RPMI7951 (cell line): ENCODE measurements at regions not wholly inside any gene's neighbourhood (a gene's known extent, or its start where the extent isn't known, plus 50 kb on each side); places are given as distances from the start of the nearest gene placed in this dataset.

ENCODE experiments used
- DNase-seq: peaks from one replicate; pipeline ENCODE4 v3.0.0-alpha.2; 2012; ENCODE audit warnings: low read depth

DNA sequence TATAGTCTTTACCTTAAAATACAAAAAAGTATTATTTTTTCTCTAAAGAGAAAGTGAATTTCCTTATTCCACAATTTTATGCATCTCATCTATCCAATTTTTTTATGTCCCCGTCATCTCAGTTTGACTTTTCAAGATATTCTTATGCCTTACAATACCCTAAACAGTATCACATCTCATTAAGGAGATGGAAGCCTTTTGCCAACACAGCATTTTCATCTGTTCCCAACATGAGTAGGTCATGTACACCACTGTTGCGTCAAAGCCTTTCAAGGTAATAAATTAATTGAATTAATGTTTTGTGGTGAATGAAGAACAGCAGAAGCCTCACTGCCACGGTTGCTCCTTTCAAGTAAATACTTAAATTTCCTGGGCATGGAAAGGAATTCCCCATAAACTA, 299.4 kb downstream of the EPHA4 start:
- no peak for DNase-seq

- no peak for DNase-seq
These were observed 296.1 kb downstream of the EPHA4 start for GRCh38 chr2:221276033-221276432.

DNA sequence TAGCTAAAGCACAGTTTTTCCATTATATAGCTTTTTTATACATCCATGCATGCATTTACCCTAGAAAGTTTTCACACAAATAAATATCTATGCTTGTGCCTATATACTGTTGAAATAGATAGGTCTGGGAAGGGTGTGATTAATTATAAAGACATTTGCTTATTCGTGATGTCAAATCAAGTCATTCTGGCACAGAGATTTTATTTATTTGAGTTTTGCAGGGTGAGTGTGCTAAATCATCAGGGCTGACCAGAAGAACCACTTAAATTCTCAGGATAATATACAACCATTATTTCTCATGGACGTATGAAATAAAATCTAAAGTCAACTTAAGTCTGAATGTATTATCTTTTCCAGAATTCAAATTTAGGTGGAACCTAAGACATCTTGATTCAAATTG, 295.5 kb downstream of the EPHA4 start:
- DNase-seq: no peak

DNA sequence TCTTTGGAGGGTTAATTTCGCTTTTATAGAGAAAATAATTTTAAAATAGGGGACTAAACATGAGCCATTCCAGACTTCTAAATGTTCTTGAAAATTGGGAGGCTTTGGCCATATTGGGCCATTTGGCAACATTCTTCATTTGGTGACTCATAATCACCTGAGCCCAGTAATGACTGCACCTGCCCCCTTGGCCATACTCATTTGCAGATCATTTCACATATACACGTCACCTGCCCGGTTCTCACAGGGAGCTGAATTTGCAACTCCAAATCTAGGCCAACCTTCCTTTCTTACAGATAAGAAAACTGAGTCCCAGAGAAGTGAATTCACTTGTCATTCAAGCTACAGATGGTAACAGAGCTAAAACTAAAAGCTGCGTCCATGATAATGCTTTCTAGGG, 289.7 kb downstream of the EPHA4 start:
- no peak for DNase-seq

DNA sequence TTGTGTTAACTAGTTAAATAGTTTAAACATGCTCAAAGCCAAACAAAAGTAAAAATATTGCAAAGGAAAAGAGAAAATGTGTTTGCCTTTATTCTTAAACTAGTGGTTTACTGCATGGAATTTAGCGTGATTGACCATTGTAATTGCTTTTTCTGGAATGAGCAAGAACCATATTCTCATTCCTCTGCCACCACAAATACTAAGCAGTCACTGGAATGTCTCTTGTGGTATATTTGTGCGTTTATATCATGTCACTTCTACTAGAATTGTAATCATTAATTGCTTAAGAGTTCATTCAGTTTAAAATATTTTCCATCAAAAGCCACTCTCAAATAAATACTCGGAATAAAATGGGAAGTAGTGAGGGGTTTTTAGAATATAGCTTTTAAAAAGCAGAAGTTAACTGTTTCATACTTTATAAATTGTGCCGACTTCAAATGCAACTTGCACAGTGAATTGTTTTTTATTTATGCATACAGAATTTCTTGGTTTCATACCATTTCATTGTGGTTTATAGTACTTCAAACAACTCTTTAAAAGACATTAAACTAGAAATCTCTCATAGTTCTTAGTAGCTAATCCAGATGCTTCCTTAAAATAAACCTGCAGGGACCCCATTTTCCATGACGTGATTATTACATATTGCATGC, 288.1 kb downstream of the EPHA4 start:
- DNase-seq: peak; percentile 28

- no peak for DNase-seq
These were observed 287.0 kb downstream of the EPHA4 start for GRCh38 chr2:221285148-221285547.

GRCh38 chr2:221286406-221286805, 285.7 kb downstream of the EPHA4 start:
- DNase-seq: no peak

DNA sequence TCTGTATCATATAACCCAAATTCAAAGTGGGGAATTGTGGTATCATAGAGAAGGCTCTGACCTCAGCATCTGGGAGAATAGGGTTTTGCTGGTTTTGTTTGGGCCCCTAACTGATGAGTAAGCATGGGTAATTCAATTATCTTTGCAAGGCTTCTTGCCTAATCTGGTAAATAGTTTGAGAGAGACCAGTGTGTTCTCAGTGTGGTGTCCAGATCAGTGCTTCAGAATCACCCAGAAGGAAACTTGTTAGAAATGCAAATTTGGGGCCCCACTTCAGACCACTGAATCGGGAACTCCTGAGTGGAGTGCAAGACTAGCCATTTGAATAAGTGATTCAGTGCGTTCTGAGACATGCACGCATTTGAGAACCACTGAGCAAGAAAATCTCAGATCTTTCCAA, 282.7 kb downstream of the EPHA4 start:
- peak; percentile 25 for DNase-seq

DNA sequence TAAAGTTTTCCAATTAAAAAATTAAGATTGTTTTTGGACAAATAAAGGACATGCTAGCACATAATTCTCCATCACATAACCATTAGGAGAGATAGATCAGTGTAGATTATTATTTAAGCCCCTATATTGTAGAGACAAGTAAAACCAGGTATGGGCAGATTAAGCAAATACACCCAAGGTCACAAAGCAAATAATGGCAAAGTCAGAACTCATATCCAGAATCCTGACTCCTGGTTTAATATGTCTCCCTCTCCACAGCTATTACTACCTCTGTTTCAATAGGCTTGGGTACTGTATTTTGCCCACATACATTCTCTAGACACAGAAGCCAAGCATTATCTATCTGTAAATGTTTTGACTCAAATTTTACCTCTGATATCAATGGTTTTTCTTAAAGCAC, 282.3 kb downstream of the EPHA4 start:
- DNase-seq: no peak

DNA sequence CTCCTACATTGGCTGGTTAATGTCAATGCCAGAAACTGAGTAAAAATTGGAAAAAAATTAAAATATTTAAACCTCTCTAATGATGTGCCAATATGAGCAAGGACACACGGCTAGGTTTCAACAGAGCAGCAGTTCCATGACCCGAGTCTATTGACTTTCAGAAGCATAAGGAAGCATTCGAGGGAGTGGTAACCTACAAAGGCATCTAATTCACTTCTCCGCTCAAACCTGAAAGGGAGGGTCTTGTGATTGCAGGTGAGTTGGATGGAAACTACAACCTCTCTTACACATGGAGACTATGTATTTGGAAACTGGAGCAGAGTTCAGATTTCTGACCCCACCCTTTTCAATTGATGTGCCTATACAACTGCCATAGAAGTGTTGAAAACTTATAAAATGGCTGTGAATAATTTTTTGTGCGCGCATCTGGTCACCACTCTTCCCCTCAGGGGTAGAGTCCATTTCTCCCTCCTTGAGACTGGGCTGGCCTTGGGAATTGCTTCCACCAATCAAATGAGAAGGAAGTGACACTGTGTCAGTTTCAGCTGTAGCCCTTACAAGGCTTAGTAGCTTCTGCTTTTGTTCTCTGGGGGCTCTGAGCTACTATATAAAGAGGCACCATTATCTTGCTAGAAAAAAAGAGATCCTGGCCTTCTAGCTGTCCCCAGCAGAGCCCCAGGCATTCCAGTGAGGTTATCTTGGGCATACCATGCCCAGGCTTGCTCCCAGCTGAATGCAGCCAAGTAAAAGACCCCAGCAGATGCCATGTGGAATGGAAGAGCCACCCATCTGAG, 278.0 kb downstream of the EPHA4 start:
- DNase-seq: no peak

- DNase-seq: no peak
These were observed 267.2 kb downstream of the EPHA4 start for GRCh38 chr2:221304916-221305315.

DNA sequence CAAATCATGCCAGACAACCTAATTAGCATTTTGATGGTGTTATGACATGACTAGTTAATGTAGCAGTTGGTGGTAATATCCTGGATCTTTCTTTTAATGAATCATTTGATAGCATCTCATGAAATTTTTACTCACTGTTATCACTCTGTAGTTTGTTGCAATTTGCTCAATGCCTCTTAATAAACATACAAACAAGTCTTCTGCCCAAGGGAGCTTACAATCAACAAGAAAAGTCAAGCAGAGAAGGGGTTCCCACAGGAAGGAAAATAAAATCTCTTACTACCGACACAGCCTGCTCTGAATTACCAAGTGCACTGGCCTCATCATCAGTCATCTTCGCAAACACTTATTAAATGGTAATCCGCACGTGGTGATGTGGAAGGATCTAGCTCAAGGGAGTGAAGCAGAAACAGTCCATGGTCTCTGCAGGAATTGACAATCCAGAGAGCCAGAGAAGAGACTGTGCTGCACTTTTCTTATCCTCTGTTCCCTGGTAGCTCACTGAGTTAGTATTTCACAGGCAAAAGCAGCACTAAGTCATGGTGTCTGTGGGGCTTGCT, 263.5 kb downstream of the EPHA4 start:
- no peak for DNase-seq

DNA sequence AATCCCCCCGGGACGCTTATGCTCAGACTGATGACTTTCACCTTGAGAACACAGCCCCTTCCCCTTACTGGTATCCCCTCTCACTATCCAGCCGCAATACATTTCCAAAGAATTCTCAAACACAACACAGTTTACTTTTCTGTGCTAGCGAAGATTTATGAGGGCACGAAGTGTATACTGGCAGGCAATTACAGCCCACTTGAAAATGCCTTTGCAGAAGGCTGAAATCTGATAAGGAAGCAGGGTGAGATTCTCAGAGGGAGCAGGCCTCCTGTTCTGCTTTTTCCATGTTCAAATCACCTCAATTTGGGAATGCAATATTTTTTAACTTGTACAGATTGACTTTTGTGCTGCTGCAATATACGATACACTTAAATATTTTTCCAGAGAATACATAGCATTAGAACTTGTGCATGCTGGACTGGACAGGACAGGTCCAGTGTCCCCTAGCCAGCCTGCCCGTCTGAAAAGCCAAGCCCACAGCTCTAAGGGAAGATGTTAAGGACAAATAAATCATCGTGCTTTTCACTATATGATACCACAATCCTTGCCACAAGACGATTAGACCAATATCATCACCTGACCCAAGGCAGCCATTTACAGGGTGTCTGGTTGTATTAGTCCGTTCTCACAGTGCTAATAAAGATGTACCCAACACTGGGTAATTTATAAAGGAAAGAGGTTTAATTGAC, 262.1 kb downstream of the EPHA4 start:
- DNase-seq: no peak

DNA sequence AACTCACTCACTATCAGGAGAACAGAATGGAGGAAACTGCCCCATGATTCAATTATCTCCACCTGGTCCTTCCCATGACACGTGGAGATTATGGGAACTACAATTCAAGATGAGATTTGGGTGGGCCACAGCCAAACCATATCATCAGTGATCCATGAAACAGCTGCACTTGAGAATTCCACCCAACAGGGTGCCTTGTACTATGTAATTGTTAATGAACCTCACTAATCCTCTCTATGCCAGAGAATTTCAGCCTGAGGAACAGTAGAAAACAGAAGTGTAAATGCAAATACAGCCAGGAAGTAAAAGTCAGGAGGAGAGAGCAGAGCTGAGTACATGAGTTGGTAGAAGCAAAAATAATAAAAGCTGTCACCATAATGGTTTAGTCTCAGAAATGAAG, 261.4 kb downstream of the EPHA4 start:
- DNase-seq: no peak

DNA sequence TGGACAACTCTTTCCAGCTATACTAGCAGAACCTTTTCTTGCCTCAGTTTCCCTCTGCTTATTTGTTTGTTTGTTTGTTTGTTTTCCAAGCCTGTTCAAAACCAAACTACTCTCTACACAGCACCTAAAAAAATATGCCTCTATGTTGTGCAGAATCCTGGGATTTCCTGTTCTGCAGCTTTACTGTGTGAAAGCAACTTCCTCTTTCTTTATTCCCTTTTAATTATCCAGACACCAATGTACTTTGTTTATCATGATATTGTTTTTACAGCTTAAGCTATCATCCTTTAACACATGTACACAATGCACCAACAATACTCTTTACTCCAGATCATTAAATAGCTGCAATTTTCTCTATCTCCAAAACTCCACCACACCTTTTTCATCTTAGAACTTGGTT, 259.5 kb downstream of the EPHA4 start:
- DNase-seq: no peak

GRCh38 chr2:221314786-221315185, 257.3 kb downstream of the EPHA4 start:
- DNase-seq: no peak

DNA sequence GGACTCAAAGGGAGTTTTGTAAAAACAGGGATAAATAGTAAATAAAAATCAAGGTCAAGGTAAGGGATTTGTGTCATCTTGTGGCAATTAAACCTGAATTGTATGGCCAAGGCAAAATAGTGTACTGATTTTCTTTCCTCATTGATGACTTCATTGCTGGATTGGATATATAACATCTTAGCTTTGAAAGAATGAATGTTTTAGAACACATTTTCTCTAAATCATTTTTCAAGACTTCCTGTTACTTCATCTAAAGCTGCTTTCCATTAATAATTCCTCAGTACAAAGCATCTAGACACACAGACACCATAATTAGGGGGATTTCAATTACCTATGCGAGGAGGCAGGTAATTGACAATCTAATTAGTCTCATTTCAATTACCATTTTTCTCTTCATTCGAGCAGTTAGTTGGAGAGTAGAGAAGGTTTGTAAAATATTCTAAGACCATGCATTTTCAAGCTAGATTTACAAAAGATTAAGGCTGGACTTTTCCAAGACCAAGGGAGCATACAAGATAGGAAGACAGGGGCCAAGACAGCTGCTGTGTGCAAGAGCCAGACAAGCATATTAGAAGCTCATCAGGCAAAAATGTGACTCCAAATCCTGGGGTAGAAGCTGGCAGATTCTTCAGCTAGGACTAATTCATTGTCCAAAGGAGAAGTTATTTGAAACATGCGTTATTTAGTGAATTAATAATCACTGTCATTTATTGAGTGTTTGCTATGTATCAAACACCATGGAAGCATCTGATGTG, 253.6 kb downstream of the EPHA4 start:
- no peak for DNase-seq

GRCh38 chr2:221322741-221323140, 249.4 kb downstream of the EPHA4 start:
- no peak for DNase-seq

DNA sequence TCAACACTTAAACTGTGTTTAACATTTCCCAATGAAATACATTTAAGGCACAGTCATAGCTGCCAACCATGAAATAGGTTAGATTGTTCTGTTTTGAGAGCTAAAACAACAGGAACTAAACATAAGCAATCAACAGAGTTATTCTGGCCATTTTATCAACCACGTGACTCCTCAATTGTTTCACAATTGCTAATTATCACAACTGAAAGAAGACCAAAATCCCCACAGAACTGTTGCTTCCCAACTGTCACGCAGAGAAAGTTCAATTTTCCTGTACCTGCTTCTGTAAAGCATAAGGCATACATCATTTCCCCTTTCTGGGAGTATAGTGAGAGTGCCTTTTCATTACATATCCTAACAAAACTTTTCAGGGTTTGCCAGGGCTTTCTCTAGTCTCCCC, 248.6 kb downstream of the EPHA4 start:
- DNase-seq: no peak

GRCh38 chr2:221330436-221330835, 241.7 kb downstream of the EPHA4 start:
- no peak for DNase-seq

- no peak for DNase-seq
These were observed 237.5 kb downstream of the EPHA4 start for GRCh38 chr2:221334481-221335218.
